ENCODE measurements at regions not wholly inside any gene's neighbourhood (a gene's known extent, or its start where the extent isn't known, plus 50 kb on each side); places are given as distances from the start of the nearest gene placed in this dataset.
A peak's percentile ranks its signal among the peaks of the same experiment; 100 is the strongest.

DNA sequence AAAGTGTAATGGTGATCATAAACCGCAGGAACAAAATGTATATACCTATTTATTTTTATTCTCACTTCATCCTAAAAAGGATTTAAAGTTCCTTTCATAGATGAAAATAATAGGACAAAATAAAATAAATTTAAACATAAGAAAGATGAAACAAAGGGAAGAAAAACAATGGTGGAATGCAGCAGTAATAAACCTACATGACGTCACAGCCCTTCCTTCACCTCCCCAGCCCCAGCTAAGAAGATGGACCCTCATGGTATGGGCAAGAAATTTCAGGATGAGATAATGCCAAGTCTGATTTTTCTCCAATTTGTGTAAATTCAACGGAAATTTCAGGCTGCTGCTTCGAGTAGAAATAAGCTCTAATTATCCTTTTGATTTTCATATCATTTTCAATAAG is 381.0 kb downstream of the LRIG3 start:
- no peak for ATAC-seq
- no peaks in the 10 kb centered on the region for H3K9me3 ChIP-seq (ENCODE audit: low read length)
- intact Hi-C loops (cut with micrococcal nuclease), result loop anchor here (10.0 kb wide), 1 partner anchor 554 kb away; no protein-coding TSS in a partner anchor
- no peaks in the 10 kb centered on the region for H3K79me2 ChIP-seq (ENCODE audit: low read length)
- no TSS peak for BruUV-seq (replicated peaks)
- POLR2A ChIA-PET (ENCODE audit: unreplicated experiment), result no interaction called here
- H3K9me2 ChIP-seq (replicated peaks; ENCODE audit: low read length), result no peaks in the 10 kb centered on the region
- no peaks in the 10 kb centered on the region for H4K20me1 ChIP-seq (ENCODE audit: low read length)
- CTCF ChIA-PET, result interaction anchor here (0.5 to 0.8 kb wide), 2 partner anchors 191 to 196 kb away, joined by 3 to 4 read pairs; no protein-coding TSS in a partner anchor
- H2AFZ ChIP-seq (ENCODE audit: low read length), result no peak overlapping the region
- no peak overlapping the region for H3K4me2 ChIP-seq (ENCODE audit: low read length)
- no peaks in the 10 kb centered on the region for H3K36me3 ChIP-seq (ENCODE audit: low read depth, low read length)
- H3F3A ChIP-seq (ENCODE audit: low read length, unreplicated experiment), result no peaks in the 10 kb centered on the region
- no peak overlapping the region for H3K9ac ChIP-seq (ENCODE audit: low read length)
- no peak for TF ChIP-seq EZH2 (IDR thresholded peaks at IDR 0.05; ENCODE audit: low read length, unreplicated experiment)
- H3K4me3 ChIP-seq (ENCODE audit: low read length), result no peak overlapping the region
- no peak for DNase-seq
- no peaks in the 10 kb centered on the region for H3K27me3 ChIP-seq (ENCODE audit: low read length)
- H3K27ac ChIP-seq (ENCODE audit: low read length), result no peak overlapping the region
- peaks cover 35% of the 10 kb centered on the region for H3K4me1 ChIP-seq (ENCODE audit: insufficient read depth, low read length)

DNA sequence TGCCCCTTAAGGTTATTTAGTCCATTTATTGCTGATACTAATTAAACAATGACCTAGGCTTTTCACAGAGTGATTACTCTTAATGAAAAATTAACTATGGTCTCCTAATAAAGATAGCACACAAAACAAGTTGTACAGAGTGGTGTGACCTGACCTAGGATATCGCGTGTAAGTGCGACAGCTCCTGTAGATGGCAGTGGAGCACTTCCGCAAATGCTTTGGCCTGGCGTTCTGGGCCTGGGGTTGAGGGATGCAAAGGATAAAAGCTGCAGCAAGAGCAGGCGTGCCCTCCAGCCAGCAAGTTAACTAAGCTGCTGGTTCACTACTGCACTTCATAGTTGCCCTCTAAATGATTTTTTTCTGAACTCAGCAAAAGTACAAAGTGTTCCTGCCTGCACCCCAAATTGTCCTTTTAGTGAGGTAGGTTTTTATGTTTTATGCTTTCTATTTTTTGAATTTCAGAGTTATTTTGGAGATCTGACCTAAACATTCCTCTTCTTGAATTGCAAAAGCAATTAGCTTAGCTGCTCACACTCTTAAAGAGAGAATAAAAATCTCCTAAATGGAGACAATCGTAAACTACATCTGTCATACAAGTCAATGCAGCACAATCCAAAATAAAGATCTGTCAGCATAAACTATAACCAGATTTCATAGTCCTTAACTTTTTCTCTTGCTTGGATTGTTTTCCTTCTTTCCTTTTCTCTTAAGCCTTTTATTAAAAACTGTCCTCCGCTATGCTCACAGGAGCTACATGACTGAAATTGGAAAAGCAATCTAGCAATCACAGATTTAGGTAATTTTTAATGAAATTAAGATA is 379.6 kb downstream of the LRIG3 start:
- ChIA-PET POLR2A (ENCODE audit: unreplicated experiment) (interaction anchor here (0.7 kb wide), 1 partner anchor 19 kb away, joined by 4 read pairs; no protein-coding TSS in a partner anchor), CTCF (interaction anchor here (0.6 to 1.4 kb wide), 10 partner anchors 126 to 836 kb away, joined by 3 to 7 read pairs (median 4); no protein-coding TSS in a partner anchor)
- Histone ChIP-seq H3K4me3 (ENCODE audit: low read length) (no peak overlapping the region), H3K9ac (ENCODE audit: low read length) (no peak overlapping the region), H3K36me3 (ENCODE audit: low read depth, low read length) (no peaks in the 10 kb centered on the region), H4K20me1 (ENCODE audit: low read length) (no peaks in the 10 kb centered on the region), H2AFZ (ENCODE audit: low read length) (peak overlapping the region; percentile 22; the same call in 1 of the 2 replicates), H3K27ac (ENCODE audit: low read length) (peak overlapping the region; percentile 3; the same call in 1 of the 2 replicates), H3K9me2 (replicated peaks; ENCODE audit: low read length) (no peaks in the 10 kb centered on the region), H3K79me2 (ENCODE audit: low read length) (no peaks in the 10 kb centered on the region), H3K4me1 (ENCODE audit: insufficient read depth, low read length) (peaks cover 33% of the 10 kb centered on the region), H3F3A (ENCODE audit: low read length, unreplicated experiment) (no peaks in the 10 kb centered on the region), H3K4me2 (ENCODE audit: low read length) (no peak overlapping the region), H3K27me3 (ENCODE audit: low read length) (no peaks in the 10 kb centered on the region), H3K9me3 (ENCODE audit: low read length) (no peaks in the 10 kb centered on the region)
- DNase-seq (peak; percentile 92), ATAC-seq (peak; percentile 98)
- intact Hi-C loops (cut with micrococcal nuclease), result loop anchor here (1.0 to 10.0 kb wide), 6 partner anchors 194 to 610 kb away; no protein-coding TSS in a partner anchor
- BruUV-seq (replicated peaks), result no TSS peak
- TF ChIP-seq EZH2phosphoT487 (IDR thresholded peaks at IDR 0.05; ENCODE audit: borderline replicate concordance, low read length) (no peak), EZH2 (IDR thresholded peaks at IDR 0.05; ENCODE audit: low read length, unreplicated experiment) (no peak)
- TF ChIP-seq, protein P1, sequence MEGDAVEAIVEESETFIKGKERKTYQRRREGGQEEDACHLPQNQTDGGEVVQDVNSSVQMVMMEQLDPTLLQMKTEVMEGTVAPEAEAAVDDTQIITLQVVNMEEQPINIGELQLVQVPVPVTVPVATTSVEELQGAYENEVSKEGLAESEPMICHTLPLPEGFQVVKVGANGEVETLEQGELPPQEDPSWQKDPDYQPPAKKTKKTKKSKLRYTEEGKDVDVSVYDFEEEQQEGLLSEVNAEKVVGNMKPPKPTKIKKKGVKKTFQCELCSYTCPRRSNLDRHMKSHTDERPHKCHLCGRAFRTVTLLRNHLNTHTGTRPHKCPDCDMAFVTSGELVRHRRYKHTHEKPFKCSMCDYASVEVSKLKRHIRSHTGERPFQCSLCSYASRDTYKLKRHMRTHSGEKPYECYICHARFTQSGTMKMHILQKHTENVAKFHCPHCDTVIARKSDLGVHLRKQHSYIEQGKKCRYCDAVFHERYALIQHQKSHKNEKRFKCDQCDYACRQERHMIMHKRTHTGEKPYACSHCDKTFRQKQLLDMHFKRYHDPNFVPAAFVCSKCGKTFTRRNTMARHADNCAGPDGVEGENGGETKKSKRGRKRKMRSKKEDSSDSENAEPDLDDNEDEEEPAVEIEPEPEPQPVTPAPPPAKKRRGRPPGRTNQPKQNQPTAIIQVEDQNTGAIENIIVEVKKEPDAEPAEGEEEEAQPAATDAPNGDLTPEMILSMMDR (conservative IDR thresholded peaks at IDR 0.05; ENCODE audit: low read depth, low read length), result peak; percentile 94

DNA sequence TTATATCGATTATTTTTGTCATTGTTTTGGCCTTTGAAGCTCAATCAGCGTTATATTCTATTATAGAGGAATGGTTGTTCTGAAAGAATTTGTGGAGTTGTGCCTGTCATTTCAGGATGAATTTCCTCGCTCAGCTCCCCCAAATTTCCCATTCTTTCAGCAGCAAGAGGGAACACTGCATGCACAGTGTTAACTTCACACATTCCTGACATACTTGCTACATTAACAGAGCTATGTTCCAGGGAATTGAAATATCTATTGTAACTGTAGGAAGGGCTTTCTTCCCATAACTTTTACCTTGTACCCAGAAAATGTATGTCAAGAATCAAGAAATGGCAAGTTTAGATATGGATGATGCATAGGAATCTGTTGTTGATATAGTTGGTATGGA is 379.0 kb downstream of the LRIG3 start:
- no peak overlapping the region for H3K27ac ChIP-seq (ENCODE audit: low read length)
- no TSS peak for BruUV-seq (replicated peaks)
- no peaks in the 10 kb centered on the region for H3K27me3 ChIP-seq (ENCODE audit: low read length)
- H4K20me1 ChIP-seq (ENCODE audit: low read length), result no peaks in the 10 kb centered on the region
- H3K4me1 ChIP-seq (ENCODE audit: insufficient read depth, low read length), result peaks cover 27% of the 10 kb centered on the region
- H3K4me2 ChIP-seq (ENCODE audit: low read length), result no peak overlapping the region
- no peaks in the 10 kb centered on the region for H3K79me2 ChIP-seq (ENCODE audit: low read length)
- CTCF ChIA-PET, result interaction anchor here (0.6 to 1.4 kb wide), 4 partner anchors 127 to 609 kb away, joined by 3 to 7 read pairs (median 4); no protein-coding TSS in a partner anchor
- H3K36me3 ChIP-seq (ENCODE audit: low read depth, low read length), result no peaks in the 10 kb centered on the region
- H3K4me3 ChIP-seq (ENCODE audit: low read length), result no peak overlapping the region
- H3K9me2 ChIP-seq (replicated peaks; ENCODE audit: low read length), result no peaks in the 10 kb centered on the region
- H3F3A ChIP-seq (ENCODE audit: low read length, unreplicated experiment), result no peaks in the 10 kb centered on the region
- intact Hi-C loops (cut with micrococcal nuclease), result loop anchor here (2.0 to 10.0 kb wide), 3 partner anchors 198 to 374 kb away; no protein-coding TSS in a partner anchor
- no peak for ATAC-seq
- H3K9me3 ChIP-seq (ENCODE audit: low read length), result no peaks in the 10 kb centered on the region
- no peak overlapping the region for H2AFZ ChIP-seq (ENCODE audit: low read length)
- no peak for DNase-seq
- TF ChIP-seq EZH2 (IDR thresholded peaks at IDR 0.05; ENCODE audit: low read length, unreplicated experiment), result no peak
- TF ChIP-seq, protein P1 (conservative IDR thresholded peaks at IDR 0.05; ENCODE audit: low read depth, low read length), result no peak
- no peak for TF ChIP-seq EZH2phosphoT487 (IDR thresholded peaks at IDR 0.05; ENCODE audit: borderline replicate concordance, low read length)
- POLR2A ChIA-PET (ENCODE audit: unreplicated experiment), result interaction anchor here (0.7 kb wide), 1 partner anchor 20 kb away, joined by 4 read pairs; no protein-coding TSS in a partner anchor
- no peak overlapping the region for H3K9ac ChIP-seq (ENCODE audit: low read length)
